K562 (cell line): ENCODE measurements at regions not wholly inside any gene's neighbourhood (a gene's known extent, or its start where the extent isn't known, plus 50 kb on each side); places are given as distances from the start of the nearest gene placed in this dataset.

ENCODE experiments used
- CEBPB ChIP-seq: fragments of 450-650 bp; IDR thresholded peaks from 2 replicates; pipeline ENCODE4 v1.6.1; 2016; ENCODE audit warnings: missing genetic modification characterization, missing compliant biosample characterization
- CTCF ChIP-seq, 3 experiments: IDR thresholded peaks in 2 of 3; conservative IDR thresholded peaks in 1 of 3; 2 replicates each; pipeline ENCODE4 v1.5.1; 2011 to 2012; ENCODE audit warnings: low read length in 3 of 3, mild to moderate bottlenecking in 3 of 3, control low read depth in 2 of 3, improper control_type of control experiment in 1 of 3, inconsistent platforms in 1 of 3, low read depth in 1 of 3, mixed read lengths in 1 of 3, moderate library complexity in 1 of 3; ENCODE audit not compliant: insufficient read depth in 2 of 3
- HSF4 ChIP-seq: fragments of 250-450 bp; sonication (Bioruptor Pico); IDR thresholded peaks from 2 replicates; pipeline ENCODE4 v2.1.2; 2022; ENCODE audit warnings: mild to moderate bottlenecking, moderate library complexity, borderline replicate concordance
- POLR3G ChIP-seq: IDR thresholded peaks from 2 replicates; pipeline ENCODE4 v1.6.1; 2011; ENCODE audit not compliant: insufficient read length, insufficient replicate concordance; ENCODE audit errors: extremely low read depth
- RBFOX2 ChIP-seq: fragments of 200-400 bp; formaldehyde crosslinking; IDR thresholded peaks from 2 replicates; pipeline ENCODE4 v1.6.1; 2017; ENCODE audit warnings: low read depth, mild to moderate bottlenecking, low read length, moderate library complexity
- RBM25 ChIP-seq: fragments of 200-400 bp; formaldehyde crosslinking; IDR thresholded peaks from 2 replicates; pipeline ENCODE4 v1.6.1; 2018; ENCODE audit warnings: low read length, low read depth, moderate library complexity; ENCODE audit not compliant: severe bottlenecking
- ZNF212 ChIP-seq: fragments of 450-650 bp; formaldehyde crosslinking; IDR thresholded peaks from 2 replicates; pipeline ENCODE4 v1.4.0; 2020; ENCODE audit warnings: mild to moderate bottlenecking

- TF ChIP-seq CEBPB = no peak
- no peak for TF ChIP-seq RBFOX2
- TF ChIP-seq HSF4 (CRISPR knock-in tag) = no peak
- TF ChIP-seq RBM25 = no peak
- no peak for TF ChIP-seq CTCF (IDR thresholded peaks at IDR 0.05 in 2 of 3, conservative IDR thresholded peaks at IDR 0.05 in 1 of 3; ENCODE audit: insufficient read depth in 2 of 3, low read depth in 1 of 3, low read length in 3 of 3)
- TF ChIP-seq ZNF212 = no peak
- no peak for TF ChIP-seq POLR3G
Measured at GRCh38 chr4:186820391-186820891, 96.8 kb upstream of the FAT1 start.
